Ascending aorta (tissue), 2 donors: ENCODE measurements at regions not wholly inside any gene's neighbourhood (a gene's known extent, or its start where the extent isn't known, plus 50 kb on each side); places are given as distances from the start of the nearest gene placed in this dataset.

Experiments used
- DNase-seq, 2 donors: peaks; one replicate each; pipeline ENCODE4 v3.0.0-alpha.2; 2019; ENCODE audit warnings: low spot score in 2 of 2
- H3K27ac ChIP-seq, 2 donors: fragments of 200-600 bp; sonication (generic); one replicate each; pipeline ENCODE4 v1.5.1; 2016 to 2017; ENCODE audit warnings: mild to moderate bottlenecking in 1 of 2
- H3K27me3 ChIP-seq: fragments of 200-600 bp; sonication (generic); one replicate; pipeline ENCODE4 v1.5.1; 2017
- H3K36me3 ChIP-seq, 2 donors: fragments of 200-600 bp; sonication (generic); one replicate each; pipeline ENCODE4 v1.5.1; 2016
- H3K4me1 ChIP-seq, 2 donors: fragments of 200-600 bp; sonication (generic); one replicate each; pipeline ENCODE4 v1.5.1; 2016 to 2017; ENCODE audit warnings: mild to moderate bottlenecking in 1 of 2
- H3K4me3 ChIP-seq, 2 donors: fragments of 200-600 bp; sonication (generic); one replicate each; pipeline ENCODE4 v1.5.1; 2016 to 2017; ENCODE audit warnings: mild to moderate bottlenecking in 1 of 2
- H3K9me3 ChIP-seq, 2 donors: fragments of 200-600 bp; sonication (generic); one replicate each; pipeline ENCODE4 v1.5.1; 2016
- intact Hi-C: fragments of 100-400 bp; cut with DNase I; formaldehyde crosslinking; loops from one replicate; pipeline ENCODE4 v1.15.1; 2023
- TF ChIP-seq, protein P1 (sequence below), 3 experiments: fragments of 200-600 bp in 2 of 3; fragments of 450-650 bp in 1 of 3; sonication (generic) in 2 of 3; IDR thresholded peaks; one replicate each; pipeline ENCODE4 v1.5.1; 2016 to 2019; ENCODE audit warnings: antibody characterized with exemption in 3 of 3, mild to moderate bottlenecking in 1 of 3, moderate library complexity in 1 of 3

DNA sequence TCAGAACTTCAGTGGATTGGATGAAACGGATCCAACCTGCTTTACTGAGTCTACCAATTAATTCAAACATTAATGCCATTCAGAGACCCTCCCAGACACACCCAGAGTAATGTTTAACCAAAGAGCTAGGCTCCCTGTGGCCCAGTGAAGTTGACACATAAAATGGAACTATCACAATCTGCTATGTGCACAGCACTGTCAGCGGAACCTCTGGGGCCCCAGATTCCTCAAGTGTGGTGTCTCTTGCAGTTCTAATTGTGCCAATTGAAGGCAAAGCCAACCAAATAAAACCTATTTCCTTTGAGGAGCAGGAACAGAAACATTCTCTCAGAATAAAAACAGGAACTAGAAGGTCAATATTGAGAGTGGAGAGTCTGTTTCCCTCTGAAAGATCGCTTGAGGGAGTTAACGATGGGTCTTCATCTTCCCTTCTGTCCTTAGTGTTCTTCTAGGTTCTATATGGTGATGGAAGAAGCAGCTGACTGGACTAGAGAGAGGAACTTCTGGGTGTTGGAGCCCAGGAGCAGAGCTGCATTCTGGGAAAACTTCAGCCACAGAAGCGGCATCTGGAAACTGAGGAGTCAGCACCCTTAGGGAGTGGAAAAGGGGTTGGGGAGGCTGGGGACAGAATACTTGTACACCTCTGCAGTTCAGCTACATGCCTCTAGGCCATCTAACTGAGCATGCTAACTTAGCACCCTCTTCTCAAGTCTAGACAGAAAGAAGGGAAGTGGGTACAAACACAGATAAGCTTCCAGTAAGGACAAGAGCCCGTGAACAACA, 174.4 kb upstream of the FBXO11 start:
- H3K27me3 ChIP-seq, result no peaks in the 10 kb centered on the region
- no peak for DNase-seq
- H3K4me3 ChIP-seq, result no peak overlapping the region
- no peaks in the 10 kb centered on the region for H3K9me3 ChIP-seq
- intact Hi-C loops, result no loop called here
- no peaks in the 10 kb centered on the region for H3K4me1 ChIP-seq
- H3K27ac ChIP-seq, result no peak overlapping the region
- no peaks in the 10 kb centered on the region for H3K36me3 ChIP-seq
- TF ChIP-seq, protein P1, sequence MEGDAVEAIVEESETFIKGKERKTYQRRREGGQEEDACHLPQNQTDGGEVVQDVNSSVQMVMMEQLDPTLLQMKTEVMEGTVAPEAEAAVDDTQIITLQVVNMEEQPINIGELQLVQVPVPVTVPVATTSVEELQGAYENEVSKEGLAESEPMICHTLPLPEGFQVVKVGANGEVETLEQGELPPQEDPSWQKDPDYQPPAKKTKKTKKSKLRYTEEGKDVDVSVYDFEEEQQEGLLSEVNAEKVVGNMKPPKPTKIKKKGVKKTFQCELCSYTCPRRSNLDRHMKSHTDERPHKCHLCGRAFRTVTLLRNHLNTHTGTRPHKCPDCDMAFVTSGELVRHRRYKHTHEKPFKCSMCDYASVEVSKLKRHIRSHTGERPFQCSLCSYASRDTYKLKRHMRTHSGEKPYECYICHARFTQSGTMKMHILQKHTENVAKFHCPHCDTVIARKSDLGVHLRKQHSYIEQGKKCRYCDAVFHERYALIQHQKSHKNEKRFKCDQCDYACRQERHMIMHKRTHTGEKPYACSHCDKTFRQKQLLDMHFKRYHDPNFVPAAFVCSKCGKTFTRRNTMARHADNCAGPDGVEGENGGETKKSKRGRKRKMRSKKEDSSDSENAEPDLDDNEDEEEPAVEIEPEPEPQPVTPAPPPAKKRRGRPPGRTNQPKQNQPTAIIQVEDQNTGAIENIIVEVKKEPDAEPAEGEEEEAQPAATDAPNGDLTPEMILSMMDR (IDR thresholded peaks at IDR 0.05), result no peak

DNA sequence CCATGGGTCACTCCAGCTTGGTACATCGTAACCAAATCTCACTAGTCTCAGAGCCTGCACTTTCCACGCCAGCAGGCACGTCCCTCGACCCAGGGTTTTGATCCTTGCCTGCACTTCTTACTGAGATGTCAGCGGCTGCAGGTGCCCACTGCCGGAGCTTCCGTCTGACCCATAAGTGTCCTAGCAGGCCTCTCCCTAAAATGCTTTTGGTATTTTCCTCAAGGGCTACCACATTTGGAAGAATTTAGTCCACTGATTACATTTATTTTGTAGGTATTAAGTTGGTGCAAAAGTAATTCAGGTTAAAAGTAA, 175.0 kb upstream of the FBXO11 start:
- TF ChIP-seq, protein P1 (IDR thresholded peaks at IDR 0.05), result no peak
- no peak overlapping the region for H3K4me3 ChIP-seq
- H3K27me3 ChIP-seq, result no peaks in the 10 kb centered on the region
- intact Hi-C loops, result no loop called here
- no peaks in the 10 kb centered on the region for H3K9me3 ChIP-seq
- no peak overlapping the region for H3K27ac ChIP-seq
- H3K4me1 ChIP-seq, result no peaks in the 10 kb centered on the region
- no peaks in the 10 kb centered on the region for H3K36me3 ChIP-seq
- DNase-seq, result no peak

DNA sequence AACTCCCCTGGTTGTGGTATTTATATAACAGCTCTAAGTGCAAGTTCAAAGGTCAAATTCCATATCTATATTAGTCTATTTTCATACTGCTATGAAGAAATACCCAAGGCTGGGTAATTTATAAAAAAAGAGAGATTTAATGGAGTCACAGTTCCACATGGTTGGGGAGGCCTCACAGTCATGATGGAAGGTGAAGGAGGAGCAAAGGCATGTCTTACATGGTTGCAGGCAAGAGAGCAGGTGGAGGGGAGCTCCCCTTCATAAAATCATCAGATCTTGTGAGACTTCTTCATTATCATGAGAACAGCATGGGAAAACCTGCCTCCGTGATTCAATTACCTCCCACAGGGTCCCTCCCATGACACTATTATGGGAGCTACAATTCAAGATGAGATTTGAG, 179.6 kb upstream of the FBXO11 start:
- Histone ChIP-seq H3K4me3 (no peak overlapping the region), H3K27ac (no peak overlapping the region), H3K4me1 (no peaks in the 10 kb centered on the region), H3K27me3 (no peaks in the 10 kb centered on the region), H3K36me3 (no peaks in the 10 kb centered on the region), H3K9me3 (no peaks in the 10 kb centered on the region)
- TF ChIP-seq, protein P1 (IDR thresholded peaks at IDR 0.05), result no peak
- no peak for DNase-seq
- intact Hi-C loops, result no loop called here

DNA sequence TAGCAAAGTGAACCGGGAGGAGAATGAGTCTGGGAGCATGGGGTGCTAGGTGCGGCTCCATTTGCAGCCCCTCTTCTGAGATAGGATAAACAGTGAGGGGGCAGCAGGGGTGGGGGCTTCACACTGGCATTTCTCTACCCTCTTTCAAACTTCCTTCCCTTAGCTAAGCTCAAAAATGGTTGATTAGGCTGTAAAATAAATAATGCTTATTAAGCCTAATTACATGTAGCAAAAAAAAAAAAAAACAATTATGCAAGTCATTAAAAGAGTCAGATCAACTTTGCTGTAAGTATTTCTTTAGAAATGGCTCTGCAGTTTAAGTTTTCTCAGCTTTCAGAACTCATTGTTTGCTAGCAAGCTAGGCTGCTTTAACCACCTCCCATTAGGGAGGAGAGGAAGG, 182.7 kb upstream of the FBXO11 start:
- H3K9me3 ChIP-seq, result no peaks in the 10 kb centered on the region
- no peak for DNase-seq
- H3K27me3 ChIP-seq, result no peaks in the 10 kb centered on the region
- no peak overlapping the region for H3K27ac ChIP-seq
- H3K4me3 ChIP-seq, result no peak overlapping the region
- no peaks in the 10 kb centered on the region for H3K4me1 ChIP-seq
- no peaks in the 10 kb centered on the region for H3K36me3 ChIP-seq
- TF ChIP-seq, protein P1 (IDR thresholded peaks at IDR 0.05), result no peak
- intact Hi-C loops, result no loop called here

DNA sequence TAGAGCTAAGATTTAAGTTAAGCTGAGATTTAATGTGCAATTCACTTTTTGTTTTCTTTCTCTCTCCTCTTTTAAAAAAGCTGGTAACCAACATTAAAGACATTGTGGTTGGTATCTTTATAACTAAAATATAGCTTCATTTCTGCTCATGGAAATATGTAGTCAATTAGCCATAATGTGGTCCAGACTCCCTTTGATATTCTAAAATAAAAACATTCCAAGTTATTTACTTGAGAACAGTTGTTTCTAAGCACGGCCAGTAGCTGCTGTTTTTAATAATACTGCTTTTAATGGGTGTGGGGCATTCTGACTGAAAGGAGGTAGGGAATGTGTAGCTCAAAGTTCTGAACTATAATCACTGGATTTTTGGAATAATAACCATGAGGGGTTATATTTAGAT, 183.3 kb upstream of the FBXO11 start:
- no peak for DNase-seq
- Histone ChIP-seq H3K9me3 (no peaks in the 10 kb centered on the region), H3K4me1 (no peaks in the 10 kb centered on the region), H3K27me3 (no peaks in the 10 kb centered on the region), H3K27ac (no peak overlapping the region), H3K4me3 (no peak overlapping the region), H3K36me3 (no peaks in the 10 kb centered on the region)
- TF ChIP-seq, protein P1 (IDR thresholded peaks at IDR 0.05), result no peak
- intact Hi-C loops, result no loop called here
